ENCODE measurements at regions not wholly inside any gene's neighbourhood (a gene's known extent, or its start where the extent isn't known, plus 50 kb on each side); places are given as distances from the start of the nearest gene placed in this dataset.
A peak's percentile ranks its signal among the peaks of the same experiment; 100 is the strongest.

DNA sequence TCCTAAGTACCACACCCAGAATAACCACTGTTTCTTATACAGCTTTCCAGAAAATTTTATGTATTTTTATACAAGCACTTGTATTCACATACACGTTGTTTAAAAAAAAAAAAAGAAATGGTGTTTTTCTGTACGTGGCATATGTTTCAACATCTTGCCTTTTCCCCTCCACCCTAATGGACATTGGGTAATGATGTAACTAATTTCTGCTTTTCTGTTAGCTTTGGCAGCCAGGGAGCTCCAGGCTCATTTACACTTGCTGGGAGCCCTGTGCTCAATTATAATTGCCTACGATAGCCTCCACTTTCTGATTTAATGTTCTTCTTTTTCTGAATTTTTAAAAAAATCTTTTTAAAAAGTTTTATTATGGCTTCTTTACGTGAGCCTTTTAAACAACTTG is 352.4 kb downstream of the UTRN start:
- Histone ChIP-seq H3K4me3 (ENCODE audit: low read depth, low read length) (no peak overlapping the region), H3K9me3 (ENCODE audit: control insufficient read depth in 2 of 2, low read length in 2 of 2) (no peaks in the 10 kb centered on the region), H3K27ac (ENCODE audit: insufficient read depth, low read length, poor library complexity, severe bottlenecking) (no peak overlapping the region), H3K27me3 (ENCODE audit: control insufficient read depth, insufficient read depth, low read length) (no peaks in the 10 kb centered on the region), H3K4me1 (ENCODE audit: control insufficient read depth, insufficient read depth, low read length, poor library complexity, severe bottlenecking) (no peaks in the 10 kb centered on the region), H3K36me3 (ENCODE audit: control insufficient read depth, insufficient read depth, low read length) (no peaks in the 10 kb centered on the region)
- DNase-seq = no peak
- Mint-ChIP-seq H3K36me3 (peaks cover 10% of the 10 kb centered on the region), H3K4me1 (peaks cover 7 to 38% (median 18%) of the 10 kb centered on the region in 4 donors), H3K27me3 (no peaks in the 10 kb centered on the region), H3K9me3 (no peaks in the 10 kb centered on the region), H3K4me3 (no peak overlapping the region), H3K27ac (no peak overlapping the region)
- no peak for ATAC-seq (ENCODE audit: low read depth in 2 of 2)

DNA sequence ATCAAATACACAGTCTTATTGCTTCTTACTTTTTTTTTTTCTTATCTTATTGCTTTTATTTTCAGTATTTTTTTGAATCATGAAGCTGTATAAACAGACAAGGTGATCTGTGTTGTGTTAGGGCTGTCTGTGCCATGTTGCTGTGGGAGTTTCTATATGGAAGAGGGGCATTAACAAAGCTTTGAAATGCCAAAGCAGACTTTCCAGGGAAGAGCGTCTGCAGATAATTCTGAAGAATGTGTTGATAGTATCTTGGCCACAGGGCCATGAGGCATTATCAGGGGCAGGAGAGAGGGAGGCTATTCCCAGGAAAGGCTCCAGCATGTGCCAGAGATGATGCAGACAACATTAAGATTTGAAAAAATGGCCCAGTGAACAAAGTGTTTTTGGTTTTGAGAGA is 354.5 kb downstream of the UTRN start:
- H3K36me3 Mint-ChIP-seq = peaks cover 8% of the 10 kb centered on the region
- no peaks in the 10 kb centered on the region for H3K9me3 Mint-ChIP-seq
- DNase-seq = no peak
- no peaks in the 10 kb centered on the region for H3K27me3 Mint-ChIP-seq
- H3K4me1 Mint-ChIP-seq = peaks cover 7 to 37% (median 21%) of the 10 kb centered on the region in 4 donors
- no peak overlapping the region for H3K4me3 Mint-ChIP-seq
- no peaks in the 10 kb centered on the region for H3K9me3 ChIP-seq (ENCODE audit: control insufficient read depth in 2 of 2, low read length in 2 of 2)
- ATAC-seq (ENCODE audit: low read depth in 2 of 2) = no peak
- no peaks in the 10 kb centered on the region for H3K4me1 ChIP-seq (ENCODE audit: control insufficient read depth, insufficient read depth, low read length, poor library complexity, severe bottlenecking)
- no peaks in the 10 kb centered on the region for H3K27me3 ChIP-seq (ENCODE audit: control insufficient read depth, insufficient read depth, low read length)
- H3K27ac ChIP-seq (ENCODE audit: insufficient read depth, low read length, poor library complexity, severe bottlenecking) = no peak overlapping the region
- H3K36me3 ChIP-seq (ENCODE audit: control insufficient read depth, insufficient read depth, low read length) = no peaks in the 10 kb centered on the region
- peak overlapping the region in 1 of 3 donors; percentile 2 for H3K27ac Mint-ChIP-seq
- no peak overlapping the region for H3K4me3 ChIP-seq (ENCODE audit: low read depth, low read length)

DNA sequence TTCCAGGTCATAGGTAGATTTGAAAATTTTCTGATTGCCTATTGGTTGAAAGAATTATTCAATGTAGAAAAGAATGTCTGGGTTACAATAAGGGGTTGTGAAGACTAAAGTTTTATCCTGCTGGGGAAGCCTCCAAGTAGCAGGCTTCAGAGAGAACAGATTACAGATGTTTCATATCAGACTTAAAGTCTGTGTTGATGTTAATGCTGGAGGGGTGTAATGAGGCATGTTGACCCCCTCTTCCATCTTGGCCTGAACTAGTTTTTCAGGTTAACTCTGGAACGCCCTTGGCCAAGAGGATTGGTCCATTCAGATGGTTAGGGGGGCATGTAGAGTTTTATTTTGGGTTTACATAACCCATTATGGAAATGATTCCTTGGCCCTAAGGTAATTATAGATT is 356.2 kb downstream of the UTRN start:
- DNase-seq (no peak), ATAC-seq (ENCODE audit: low read depth in 2 of 2) (no peak)
- peaks cover 13 to 36% (median 22%) of the 10 kb centered on the region in 4 donors for H3K4me1 Mint-ChIP-seq
- Histone ChIP-seq H3K36me3 (ENCODE audit: control insufficient read depth, insufficient read depth, low read length) (no peaks in the 10 kb centered on the region), H3K27ac (ENCODE audit: insufficient read depth, low read length, poor library complexity, severe bottlenecking) (no peak overlapping the region), H3K4me3 (ENCODE audit: low read depth, low read length) (no peak overlapping the region), H3K27me3 (ENCODE audit: control insufficient read depth, insufficient read depth, low read length) (no peaks in the 10 kb centered on the region), H3K4me1 (ENCODE audit: control insufficient read depth, insufficient read depth, low read length, poor library complexity, severe bottlenecking) (no peaks in the 10 kb centered on the region), H3K9me3 (ENCODE audit: control insufficient read depth in 2 of 2, low read length in 2 of 2) (no peaks in the 10 kb centered on the region)
- peaks cover 5% of the 10 kb centered on the region for H3K36me3 Mint-ChIP-seq
- no peaks in the 10 kb centered on the region for H3K27me3 Mint-ChIP-seq
- H3K27ac Mint-ChIP-seq = no peak overlapping the region
- no peak overlapping the region for H3K4me3 Mint-ChIP-seq
- H3K9me3 Mint-ChIP-seq = no peaks in the 10 kb centered on the region

DNA sequence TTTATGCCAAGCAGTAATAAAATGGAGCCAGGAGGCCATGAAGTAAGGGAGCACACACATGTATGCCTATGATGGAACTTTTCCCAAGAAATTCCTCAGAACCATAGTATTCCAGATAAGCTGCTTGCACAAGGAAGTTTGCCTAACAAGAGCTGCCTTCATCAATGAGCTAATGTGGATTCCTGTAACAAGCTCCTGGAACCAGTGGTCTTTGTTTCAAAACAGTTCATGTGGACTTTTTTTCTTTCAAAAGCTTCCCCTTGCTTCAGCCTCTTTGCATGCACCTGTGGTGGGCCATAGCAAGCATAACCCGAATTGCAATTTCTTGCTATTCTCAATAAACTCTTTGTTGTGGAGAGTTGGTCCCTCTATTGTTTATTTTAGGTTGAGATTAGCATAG is 359.6 kb downstream of the UTRN start:
- no peaks in the 10 kb centered on the region for H3K9me3 ChIP-seq (ENCODE audit: control insufficient read depth in 2 of 2, low read length in 2 of 2)
- ATAC-seq (ENCODE audit: low read depth in 2 of 2) = no peak
- Mint-ChIP-seq H3K4me3 (no peak overlapping the region), H3K9me3 (peaks cover 0 to 11% (median 0%) of the 10 kb centered on the region in 7 donors), H3K4me1 (peaks cover 7 to 30% (median 13%) of the 10 kb centered on the region in 4 donors), H3K27ac (no peak overlapping the region), H3K27me3 (no peaks in the 10 kb centered on the region), H3K36me3 (peaks cover 8% of the 10 kb centered on the region)
- H3K36me3 ChIP-seq (ENCODE audit: control insufficient read depth, insufficient read depth, low read length) = no peaks in the 10 kb centered on the region
- H3K27me3 ChIP-seq (ENCODE audit: control insufficient read depth, insufficient read depth, low read length) = no peaks in the 10 kb centered on the region
- DNase-seq = no peak
- H3K27ac ChIP-seq (ENCODE audit: insufficient read depth, low read length, poor library complexity, severe bottlenecking) = no peak overlapping the region
- no peaks in the 10 kb centered on the region for H3K4me1 ChIP-seq (ENCODE audit: control insufficient read depth, insufficient read depth, low read length, poor library complexity, severe bottlenecking)
- no peak overlapping the region for H3K4me3 ChIP-seq (ENCODE audit: low read depth, low read length)

DNA sequence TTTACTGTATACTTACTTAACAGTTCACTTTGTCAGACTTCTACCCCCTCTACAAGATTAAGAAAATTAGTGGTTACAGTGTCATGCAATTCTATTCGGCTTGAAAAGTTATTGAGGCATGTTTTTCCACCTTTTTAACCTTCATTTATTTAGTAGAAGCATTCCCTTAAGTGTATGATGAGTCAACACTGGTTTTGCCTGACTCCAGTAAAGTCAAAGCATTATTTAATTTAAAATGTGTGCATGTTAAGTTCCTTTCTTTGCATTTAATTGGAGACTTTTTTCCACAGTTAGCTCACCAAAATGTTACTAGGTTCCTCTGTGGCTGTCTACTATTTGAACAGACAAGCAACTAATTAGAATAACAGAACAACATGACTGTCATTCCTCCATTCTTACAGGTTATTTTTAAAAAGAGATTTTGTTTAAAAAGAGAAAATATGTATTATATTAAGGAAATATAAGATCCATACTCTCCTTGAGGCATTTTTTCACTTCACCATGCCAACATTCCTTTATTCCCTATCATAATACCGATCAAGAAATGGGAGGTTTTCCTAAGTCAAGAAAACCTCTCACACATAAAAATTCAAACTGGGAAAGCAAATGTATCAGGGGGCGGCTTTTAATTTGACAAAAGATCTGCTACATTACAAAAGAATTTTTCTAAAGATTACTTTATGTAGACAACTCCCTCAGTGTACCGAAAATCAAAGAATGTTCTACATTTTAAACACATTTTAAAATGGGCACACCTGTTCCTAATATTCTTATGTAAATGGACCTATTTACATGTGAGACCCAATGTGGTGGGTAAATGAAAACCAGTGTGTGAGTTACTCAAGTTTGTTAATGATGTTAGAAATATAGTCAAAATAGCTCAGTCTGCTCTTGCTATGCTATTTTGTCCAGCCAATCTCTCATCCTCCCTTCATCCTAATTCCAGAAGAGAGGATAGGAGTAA is 361.2 kb downstream of the UTRN start:
- H3K4me1 Mint-ChIP-seq = peaks cover 5 to 25% (median 12%) of the 10 kb centered on the region in 4 donors

DNA sequence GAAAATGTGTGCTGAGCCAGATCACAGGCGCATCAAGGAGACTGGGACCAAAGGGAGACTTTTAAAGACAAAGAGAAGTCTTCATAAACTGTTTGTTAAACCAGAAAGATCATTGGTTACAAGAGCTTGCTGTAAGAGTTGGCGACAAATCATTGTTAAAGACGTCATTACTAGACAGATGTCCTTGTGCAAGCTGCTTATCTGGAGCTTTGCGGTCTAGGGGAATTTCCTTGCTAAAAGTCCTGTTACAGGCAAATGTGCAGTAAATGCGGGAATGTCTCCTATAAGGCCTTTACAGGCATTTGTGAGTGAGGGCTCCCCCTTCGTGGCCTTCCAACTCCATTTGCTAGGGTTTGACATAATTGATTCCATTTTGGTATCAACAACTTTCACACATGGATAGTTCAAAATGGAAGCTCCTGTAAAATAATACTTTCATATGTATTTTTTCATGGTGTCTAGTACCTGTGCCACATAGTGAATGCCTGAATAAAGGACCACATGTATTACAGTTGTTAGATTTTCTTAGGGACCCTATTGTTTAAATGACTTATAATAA is 362.4 kb downstream of the UTRN start:
- H3K4me1 Mint-ChIP-seq = peaks cover 12 to 26% (median 18%) of the 10 kb centered on the region in 4 donors
- peaks cover 6% of the 10 kb centered on the region for H3K36me3 Mint-ChIP-seq

More for the DNA sequence above, 361.2 kb downstream of the UTRN start:
- Histone ChIP-seq H3K27me3 (ENCODE audit: control insufficient read depth, insufficient read depth, low read length) (no peaks in the 10 kb centered on the region), H3K4me1 (ENCODE audit: control insufficient read depth, insufficient read depth, low read length, poor library complexity, severe bottlenecking) (no peaks in the 10 kb centered on the region), H3K9me3 (ENCODE audit: control insufficient read depth in 2 of 2, low read length in 2 of 2) (no peaks in the 10 kb centered on the region), H3K36me3 (ENCODE audit: control insufficient read depth, insufficient read depth, low read length) (no peaks in the 10 kb centered on the region), H3K27ac (ENCODE audit: insufficient read depth, low read length, poor library complexity, severe bottlenecking) (no peak overlapping the region), H3K4me3 (ENCODE audit: low read depth, low read length) (no peak overlapping the region)
- peaks cover 6% of the 10 kb centered on the region for H3K36me3 Mint-ChIP-seq
- no peak for DNase-seq
- peaks cover 0 to 11% (median 0%) of the 10 kb centered on the region in 7 donors for H3K9me3 Mint-ChIP-seq
- no peaks in the 10 kb centered on the region for H3K27me3 Mint-ChIP-seq
- ATAC-seq (ENCODE audit: low read depth in 2 of 2) = no peak
- H3K4me3 Mint-ChIP-seq = no peak overlapping the region
- peak overlapping the region in 2 of 3 donors; percentile 9 to 52 for H3K27ac Mint-ChIP-seq

DNA sequence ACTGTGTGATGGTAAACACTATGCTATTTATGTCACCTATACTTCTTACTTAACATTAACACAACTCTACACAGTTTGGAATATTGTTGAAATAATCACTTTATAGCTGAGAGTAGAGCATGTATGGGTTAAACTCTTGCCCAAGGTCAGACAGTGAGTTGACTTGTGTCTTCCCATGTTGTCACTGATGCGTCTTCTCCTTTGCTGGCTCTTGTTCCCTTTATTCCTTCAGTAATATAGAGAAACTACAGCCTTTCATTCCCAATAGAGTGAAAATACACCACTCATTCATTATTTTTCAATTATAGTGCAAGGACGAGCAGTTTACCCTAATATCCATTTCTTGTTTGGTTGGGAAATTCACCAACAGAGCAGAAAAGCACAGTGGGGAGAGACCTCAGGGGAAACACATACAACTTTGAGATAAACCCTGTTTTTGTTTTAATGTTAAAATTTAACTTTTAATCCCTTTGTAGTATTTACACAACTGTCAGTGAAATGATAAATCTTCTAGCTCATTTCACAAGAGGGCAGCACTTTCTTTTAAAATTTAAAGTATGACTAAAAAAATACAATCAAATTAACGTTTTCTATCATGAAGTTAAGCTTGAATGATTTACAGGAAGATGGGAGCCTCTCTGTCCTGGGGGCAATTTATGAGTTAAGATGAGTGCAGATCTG is 363.0 kb downstream of the UTRN start:
- no peak for DNase-seq
- Histone ChIP-seq H3K27ac (ENCODE audit: insufficient read depth, low read length, poor library complexity, severe bottlenecking) (no peak overlapping the region), H3K9me3 (ENCODE audit: control insufficient read depth in 2 of 2, low read length in 2 of 2) (no peaks in the 10 kb centered on the region), H3K4me3 (ENCODE audit: low read depth, low read length) (no peak overlapping the region), H3K27me3 (ENCODE audit: control insufficient read depth, insufficient read depth, low read length) (no peaks in the 10 kb centered on the region), H3K36me3 (ENCODE audit: control insufficient read depth, insufficient read depth, low read length) (no peaks in the 10 kb centered on the region), H3K4me1 (ENCODE audit: control insufficient read depth, insufficient read depth, low read length, poor library complexity, severe bottlenecking) (peaks cover 6% of the 10 kb centered on the region)
- peaks cover 0 to 11% (median 0%) of the 10 kb centered on the region in 7 donors for H3K9me3 Mint-ChIP-seq
- peaks cover 14 to 30% (median 24%) of the 10 kb centered on the region in 4 donors for H3K4me1 Mint-ChIP-seq
- no peak for ATAC-seq (ENCODE audit: low read depth in 2 of 2)
- peak overlapping the region in 1 of 3 donors; percentile 26 for H3K27ac Mint-ChIP-seq
- no peak overlapping the region for H3K4me3 Mint-ChIP-seq
- peaks cover 6% of the 10 kb centered on the region for H3K36me3 Mint-ChIP-seq
- H3K27me3 Mint-ChIP-seq = no peaks in the 10 kb centered on the region

More for the DNA sequence above, 362.4 kb downstream of the UTRN start:
- no peaks in the 10 kb centered on the region for H3K27me3 Mint-ChIP-seq
- ATAC-seq (ENCODE audit: low read depth in 2 of 2) = no peak
- H3K9me3 Mint-ChIP-seq = peaks cover 0 to 11% (median 0%) of the 10 kb centered on the region in 7 donors
- no peaks in the 10 kb centered on the region for H3K9me3 ChIP-seq (ENCODE audit: control insufficient read depth in 2 of 2, low read length in 2 of 2)
- H3K36me3 ChIP-seq (ENCODE audit: control insufficient read depth, insufficient read depth, low read length) = no peaks in the 10 kb centered on the region
- no peak overlapping the region for H3K4me3 Mint-ChIP-seq
- H3K27ac Mint-ChIP-seq = no peak overlapping the region
- H3K4me1 ChIP-seq (ENCODE audit: control insufficient read depth, insufficient read depth, low read length, poor library complexity, severe bottlenecking) = peaks cover under 1% of the 10 kb centered on the region
- no peak overlapping the region for H3K4me3 ChIP-seq (ENCODE audit: low read depth, low read length)
- no peak for DNase-seq
- H3K27me3 ChIP-seq (ENCODE audit: control insufficient read depth, insufficient read depth, low read length) = no peaks in the 10 kb centered on the region
- no peak overlapping the region for H3K27ac ChIP-seq (ENCODE audit: insufficient read depth, low read length, poor library complexity, severe bottlenecking)
